ENCODE measurements at regions not wholly inside any gene's neighbourhood (a gene's known extent, or its start where the extent isn't known, plus 50 kb on each side); places are given as distances from the start of the nearest gene placed in this dataset.

DNA sequence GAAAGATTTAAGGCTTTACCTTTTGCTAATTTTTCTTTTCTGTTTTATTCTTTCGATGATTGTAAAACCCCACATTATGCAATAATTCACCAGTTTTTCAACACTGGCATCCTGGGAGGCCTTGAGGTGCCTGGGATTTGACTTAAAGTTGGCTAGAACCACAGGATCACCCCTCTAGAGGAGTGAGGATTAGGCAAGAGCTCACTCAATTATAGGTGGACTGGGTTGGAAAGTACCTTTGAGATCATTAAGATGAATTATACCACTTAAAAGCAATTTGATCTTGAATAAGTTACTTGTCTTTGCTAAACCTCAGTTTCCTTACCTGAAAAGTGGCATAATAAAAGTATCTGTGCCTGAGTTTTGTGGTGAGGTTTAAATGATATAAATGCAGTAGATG, 212.8 kb upstream of the TPRG1 start:
- TF ChIP-seq, protein P1, sequence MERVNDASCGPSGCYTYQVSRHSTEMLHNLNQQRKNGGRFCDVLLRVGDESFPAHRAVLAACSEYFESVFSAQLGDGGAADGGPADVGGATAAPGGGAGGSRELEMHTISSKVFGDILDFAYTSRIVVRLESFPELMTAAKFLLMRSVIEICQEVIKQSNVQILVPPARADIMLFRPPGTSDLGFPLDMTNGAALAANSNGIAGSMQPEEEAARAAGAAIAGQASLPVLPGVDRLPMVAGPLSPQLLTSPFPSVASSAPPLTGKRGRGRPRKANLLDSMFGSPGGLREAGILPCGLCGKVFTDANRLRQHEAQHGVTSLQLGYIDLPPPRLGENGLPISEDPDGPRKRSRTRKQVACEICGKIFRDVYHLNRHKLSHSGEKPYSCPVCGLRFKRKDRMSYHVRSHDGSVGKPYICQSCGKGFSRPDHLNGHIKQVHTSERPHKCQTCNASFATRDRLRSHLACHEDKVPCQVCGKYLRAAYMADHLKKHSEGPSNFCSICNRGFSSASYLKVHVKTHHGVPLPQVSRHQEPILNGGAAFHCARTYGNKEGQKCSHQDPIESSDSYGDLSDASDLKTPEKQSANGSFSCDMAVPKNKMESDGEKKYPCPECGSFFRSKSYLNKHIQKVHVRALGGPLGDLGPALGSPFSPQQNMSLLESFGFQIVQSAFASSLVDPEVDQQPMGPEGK (CRISPR knock-in tag; IDR thresholded peaks at IDR 0.05; ENCODE audit: borderline replicate concordance) = no peak
- no peak for TF ChIP-seq TOX (CRISPR knock-in tag; IDR thresholded peaks at IDR 0.05; ENCODE audit: borderline replicate concordance)
- no peak for TF ChIP-seq ARNTL (CRISPR knock-in tag; IDR thresholded peaks at IDR 0.05; ENCODE audit: borderline replicate concordance, low read depth)
- no peak for TF ChIP-seq GLIS3 (CRISPR knock-in tag; IDR thresholded peaks at IDR 0.05)
- ATAC-seq = no peak

- no peak for ATAC-seq
- TF ChIP-seq PPARA (CRISPR knock-in tag; IDR thresholded peaks at IDR 0.05; ENCODE audit: borderline replicate concordance) (no peak), BACH2 (CRISPR knock-in tag; IDR thresholded peaks at IDR 0.05; ENCODE audit: borderline replicate concordance) (no peak), ZNF8 (CRISPR knock-in tag; IDR thresholded peaks at IDR 0.05) (no peak), SNAI2 (CRISPR knock-in tag; IDR thresholded peaks at IDR 0.05) (no peak), ARNTL (CRISPR knock-in tag; IDR thresholded peaks at IDR 0.05; ENCODE audit: borderline replicate concordance, low read depth) (no peak), ZC3H10 (CRISPR knock-in tag; IDR thresholded peaks at IDR 0.05) (no peak), TCF4 (CRISPR knock-in tag; IDR thresholded peaks at IDR 0.05; ENCODE audit: borderline replicate concordance) (no peak), ZFP3 (CRISPR knock-in tag; IDR thresholded peaks at IDR 0.05) (no peak), ISL1 (CRISPR knock-in tag; IDR thresholded peaks at IDR 0.05) (no peak), TSHZ2 (CRISPR knock-in tag; IDR thresholded peaks at IDR 0.05) (no peak), ZFP30 (CRISPR knock-in tag; IDR thresholded peaks at IDR 0.05) (no peak), ESRRG (CRISPR knock-in tag; IDR thresholded peaks at IDR 0.05) (no peak)
- TF ChIP-seq, protein P2, sequence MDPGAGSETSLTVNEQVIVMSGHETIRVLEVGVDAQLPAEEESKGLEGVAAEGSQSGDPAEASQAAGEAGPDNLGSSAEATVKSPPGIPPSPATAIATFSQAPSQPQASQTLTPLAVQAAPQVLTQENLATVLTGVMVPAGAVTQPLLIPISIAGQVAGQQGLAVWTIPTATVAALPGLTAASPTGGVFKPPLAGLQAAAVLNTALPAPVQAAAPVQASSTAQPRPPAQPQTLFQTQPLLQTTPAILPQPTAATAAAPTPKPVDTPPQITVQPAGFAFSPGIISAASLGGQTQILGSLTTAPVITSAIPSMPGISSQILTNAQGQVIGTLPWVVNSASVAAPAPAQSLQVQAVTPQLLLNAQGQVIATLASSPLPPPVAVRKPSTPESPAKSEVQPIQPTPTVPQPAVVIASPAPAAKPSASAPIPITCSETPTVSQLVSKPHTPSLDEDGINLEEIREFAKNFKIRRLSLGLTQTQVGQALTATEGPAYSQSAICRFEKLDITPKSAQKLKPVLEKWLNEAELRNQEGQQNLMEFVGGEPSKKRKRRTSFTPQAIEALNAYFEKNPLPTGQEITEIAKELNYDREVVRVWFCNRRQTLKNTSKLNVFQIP (CRISPR knock-in tag; IDR thresholded peaks at IDR 0.05; ENCODE audit: borderline replicate concordance, low read depth) = no peak
Observed at GRCh38 chr3:188962253-188963247, 209.2 kb upstream of the TPRG1 start.

GRCh38 chr3:188964957-188965356, 206.8 kb upstream of the TPRG1 start:
- no peak for TF ChIP-seq ZNF8 (CRISPR knock-in tag; IDR thresholded peaks at IDR 0.05)
- TF ChIP-seq, protein P1 (CRISPR knock-in tag; IDR thresholded peaks at IDR 0.05; ENCODE audit: borderline replicate concordance) = no peak
- TF ChIP-seq ZNF565 (CRISPR knock-in tag; conservative IDR thresholded peaks at IDR 0.05; ENCODE audit: low read depth) = no peak
- no peak for TF ChIP-seq ISL1 (CRISPR knock-in tag; IDR thresholded peaks at IDR 0.05)
- no peak for TF ChIP-seq OSR1 (CRISPR knock-in tag; IDR thresholded peaks at IDR 0.05)
- no peak for TF ChIP-seq PPARA (CRISPR knock-in tag; IDR thresholded peaks at IDR 0.05; ENCODE audit: borderline replicate concordance)
- TF ChIP-seq, protein P3, sequence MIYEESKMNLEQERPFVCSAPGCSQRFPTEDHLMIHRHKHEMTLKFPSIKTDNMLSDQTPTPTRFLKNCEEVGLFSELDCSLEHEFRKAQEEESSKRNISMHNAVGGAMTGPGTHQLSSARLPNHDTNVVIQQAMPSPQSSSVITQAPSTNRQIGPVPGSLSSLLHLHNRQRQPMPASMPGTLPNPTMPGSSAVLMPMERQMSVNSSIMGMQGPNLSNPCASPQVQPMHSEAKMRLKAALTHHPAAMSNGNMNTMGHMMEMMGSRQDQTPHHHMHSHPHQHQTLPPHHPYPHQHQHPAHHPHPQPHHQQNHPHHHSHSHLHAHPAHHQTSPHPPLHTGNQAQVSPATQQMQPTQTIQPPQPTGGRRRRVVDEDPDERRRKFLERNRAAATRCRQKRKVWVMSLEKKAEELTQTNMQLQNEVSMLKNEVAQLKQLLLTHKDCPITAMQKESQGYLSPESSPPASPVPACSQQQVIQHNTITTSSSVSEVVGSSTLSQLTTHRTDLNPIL (CRISPR knock-in tag; IDR thresholded peaks at IDR 0.05; ENCODE audit: low read depth) = no peak
- no peak for TF ChIP-seq RARB (CRISPR knock-in tag; IDR thresholded peaks at IDR 0.05)
- no peak for TF ChIP-seq ZFP3 (CRISPR knock-in tag; IDR thresholded peaks at IDR 0.05)
- TF ChIP-seq, protein P2 (CRISPR knock-in tag; IDR thresholded peaks at IDR 0.05; ENCODE audit: borderline replicate concordance, low read depth) = no peak
- no peak for TF ChIP-seq TOX (CRISPR knock-in tag; IDR thresholded peaks at IDR 0.05; ENCODE audit: borderline replicate concordance)
- TF ChIP-seq, protein P4, sequence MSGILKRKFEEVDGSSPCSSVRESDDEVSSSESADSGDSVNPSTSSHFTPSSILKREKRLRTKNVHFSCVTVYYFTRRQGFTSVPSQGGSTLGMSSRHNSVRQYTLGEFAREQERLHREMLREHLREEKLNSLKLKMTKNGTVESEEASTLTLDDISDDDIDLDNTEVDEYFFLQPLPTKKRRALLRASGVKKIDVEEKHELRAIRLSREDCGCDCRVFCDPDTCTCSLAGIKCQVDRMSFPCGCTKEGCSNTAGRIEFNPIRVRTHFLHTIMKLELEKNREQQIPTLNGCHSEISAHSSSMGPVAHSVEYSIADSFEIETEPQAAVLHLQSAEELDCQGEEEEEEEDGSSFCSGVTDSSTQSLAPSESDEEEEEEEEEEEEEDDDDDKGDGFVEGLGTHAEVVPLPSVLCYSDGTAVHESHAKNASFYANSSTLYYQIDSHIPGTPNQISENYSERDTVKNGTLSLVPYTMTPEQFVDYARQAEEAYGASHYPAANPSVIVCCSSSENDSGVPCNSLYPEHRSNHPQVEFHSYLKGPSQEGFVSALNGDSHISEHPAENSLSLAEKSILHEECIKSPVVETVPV (CRISPR knock-in tag; IDR thresholded peaks at IDR 0.05) = no peak
- peak; percentile 28; the same call in 1 of the 3 replicates for ATAC-seq
